HPDE6-E6E7 (cell line): ENCODE measurements at regions not wholly inside any gene's neighbourhood (a gene's known extent, or its start where the extent isn't known, plus 50 kb on each side); places are given as distances from the start of the nearest gene placed in this dataset.
"Not testable (repeated sequence)": the region's sequence is repeated elsewhere in the genome, so short reads cannot be mapped to it uniquely, and the experiment has no call there.

Experiments
- DNase-seq: peaks from one replicate; pipeline ENCODE4 v3.0.0; 2011; ENCODE audit warnings: missing footprints; ENCODE audit errors: extremely low spot score

DNA sequence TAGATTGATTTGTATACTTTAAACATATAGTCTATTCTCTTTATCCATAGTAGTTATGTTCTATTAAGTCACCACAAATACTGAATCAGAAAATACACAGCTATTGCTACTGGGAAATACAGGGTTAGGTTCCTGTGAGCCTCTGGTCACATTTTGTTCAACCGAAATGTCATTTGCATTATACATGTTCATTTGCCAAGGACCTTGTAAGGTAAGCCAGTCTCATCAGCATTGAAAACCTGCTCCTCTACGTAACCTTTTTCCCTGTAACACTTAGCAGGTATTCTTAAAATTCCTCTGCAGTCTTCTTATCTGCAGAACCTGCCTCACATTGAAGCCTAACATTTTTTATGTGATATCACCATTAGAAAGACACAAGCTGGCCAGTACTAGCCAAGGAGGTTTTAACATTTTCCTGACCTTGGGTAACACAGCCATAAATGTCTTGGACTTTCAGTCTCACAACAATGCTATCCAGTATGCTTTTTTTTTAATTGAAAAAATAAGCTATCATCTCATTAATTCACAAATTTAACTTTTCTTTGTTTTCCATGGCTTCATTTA lies 765.7 kb upstream of the IGFBP7 start:
- no peak for DNase-seq

DNA sequence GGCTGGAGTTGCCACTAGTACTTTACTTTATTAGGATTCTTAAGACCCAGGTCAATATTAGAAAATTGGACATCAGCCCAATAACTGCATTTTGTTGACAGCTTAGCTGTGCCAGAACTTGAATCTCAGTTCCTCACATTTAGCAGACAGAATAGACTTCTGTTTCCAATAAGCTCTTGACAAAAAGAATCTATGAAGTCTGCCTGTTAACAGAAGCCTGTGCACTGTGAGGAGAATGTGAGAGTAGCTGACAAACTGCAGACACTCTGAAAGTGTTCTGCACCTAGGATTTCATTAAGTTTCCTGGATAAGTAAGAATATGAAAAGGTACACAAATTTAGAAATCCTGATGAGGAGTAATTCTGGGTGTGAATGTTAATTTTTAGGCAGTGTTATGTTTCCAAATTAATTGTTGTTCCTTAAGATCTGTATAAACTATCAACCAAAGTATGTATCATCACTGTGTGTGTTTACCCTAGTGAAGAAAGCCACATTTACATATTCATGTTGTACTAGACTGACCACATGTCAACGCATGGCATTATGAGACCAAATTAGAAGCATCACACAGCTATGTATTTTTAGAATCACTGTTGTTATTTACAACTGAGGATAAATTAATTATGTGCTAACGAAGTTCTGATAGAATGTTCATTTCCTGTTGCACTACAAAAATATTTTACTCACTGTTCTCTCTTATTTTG lies 756.4 kb upstream of the IGFBP7 start:
- DNase-seq, result no peak

DNA sequence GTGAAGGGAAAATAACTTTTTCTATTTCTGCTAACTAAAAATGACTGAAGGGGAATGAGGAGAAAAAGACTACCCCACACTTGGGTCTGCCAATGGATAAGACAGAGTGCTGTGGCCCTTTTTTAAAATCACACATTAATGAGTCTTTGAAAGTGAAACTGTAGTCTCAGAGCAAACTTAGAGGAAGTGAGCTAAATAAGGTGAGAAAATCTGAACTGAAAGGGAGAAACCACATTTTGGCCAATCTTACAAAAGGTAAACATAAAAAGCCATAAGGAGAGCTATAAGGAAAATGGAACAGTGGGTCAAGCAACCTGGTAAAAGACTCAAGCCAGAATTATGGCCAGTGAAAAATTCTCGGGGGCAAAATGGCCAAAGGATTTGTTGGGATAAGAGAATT lies 755.1 kb upstream of the IGFBP7 start:
- no peak for DNase-seq

DNA sequence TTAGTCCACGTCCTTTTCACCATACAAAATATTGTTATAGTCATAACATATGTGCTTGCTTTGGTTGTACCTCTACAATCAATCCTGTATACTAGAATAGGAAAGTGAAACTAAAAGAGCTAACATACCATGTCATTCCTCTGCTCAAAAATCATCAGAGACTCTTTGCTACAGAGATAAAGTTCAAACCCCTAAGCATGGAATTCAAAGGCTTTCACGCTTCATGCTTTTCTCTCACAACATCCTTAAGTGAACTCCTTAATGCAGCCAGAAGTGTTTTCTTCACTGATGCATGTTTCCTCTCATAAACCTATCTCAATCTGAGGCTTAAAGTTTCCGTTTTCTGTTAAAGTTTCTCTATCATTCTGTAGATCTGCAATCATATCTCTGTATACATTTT lies 744.6 kb upstream of the IGFBP7 start:
- no peak for DNase-seq

DNA sequence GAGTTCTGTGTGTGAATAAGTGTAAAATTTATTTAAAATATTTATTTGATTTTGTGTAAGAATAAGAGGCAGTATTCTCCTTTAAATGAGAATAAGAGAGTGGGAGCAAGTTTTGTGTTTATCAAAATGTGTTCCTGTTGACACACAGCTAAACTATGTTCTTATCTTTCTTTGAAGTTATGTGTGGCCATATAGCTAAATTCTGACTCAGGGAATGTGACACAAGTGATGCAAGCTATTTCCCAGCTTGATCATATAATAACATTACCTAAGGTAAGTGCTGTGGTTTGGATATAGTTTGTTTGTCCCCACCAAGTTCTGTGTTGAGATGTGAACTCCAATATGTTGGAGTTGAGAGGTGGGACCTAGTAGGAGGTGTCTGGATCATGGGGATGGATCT lies 740.0 kb upstream of the IGFBP7 start:
- DNase-seq, result no peak

GRCh38 chr4:57832083-57832482 lies 721.9 kb upstream of the IGFBP7 start:
- no peak for DNase-seq

GRCh38 chr4:57789666-57790065 lies 679.5 kb upstream of the IGFBP7 start:
- no peak for DNase-seq

DNA sequence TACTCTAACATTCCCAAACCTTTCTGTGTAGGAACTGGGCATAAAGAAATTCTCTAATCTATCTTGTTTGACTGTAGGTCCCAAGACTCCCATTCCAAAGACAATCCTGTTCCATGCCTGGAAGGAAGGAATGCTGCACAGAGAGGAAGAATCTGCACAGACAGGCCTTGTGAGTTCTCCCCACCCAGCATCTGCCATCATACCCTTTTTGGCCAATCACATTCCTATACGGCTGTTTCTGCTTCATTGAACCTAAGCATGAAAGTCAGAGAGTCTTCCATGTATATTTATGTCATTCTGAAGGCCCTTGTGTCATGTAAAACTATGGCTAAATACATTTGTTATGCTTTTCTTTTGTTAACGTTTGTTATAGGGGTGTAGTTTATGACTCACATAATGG lies 667.7 kb upstream of the IGFBP7 start:
- DNase-seq, result no peak

DNA sequence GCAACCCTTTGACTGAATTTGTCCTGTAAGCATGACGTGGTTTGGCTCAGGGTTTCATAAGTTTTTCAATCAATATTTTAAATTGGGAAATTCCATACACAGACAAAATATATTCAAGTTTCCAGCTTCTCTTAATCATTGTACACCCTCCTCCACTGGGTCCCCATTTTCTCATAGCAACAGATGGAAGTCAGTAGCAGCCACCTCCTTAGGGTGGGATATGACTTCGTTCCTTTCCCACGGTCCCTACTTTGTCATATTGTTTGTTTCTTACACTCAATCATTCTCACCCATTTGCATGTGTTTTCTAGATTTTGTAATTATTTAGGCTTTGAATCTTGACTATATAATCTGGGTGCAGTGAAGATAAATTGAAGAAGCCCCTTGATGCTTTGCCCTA lies 664.5 kb upstream of the IGFBP7 start:
- no peak for DNase-seq

DNA sequence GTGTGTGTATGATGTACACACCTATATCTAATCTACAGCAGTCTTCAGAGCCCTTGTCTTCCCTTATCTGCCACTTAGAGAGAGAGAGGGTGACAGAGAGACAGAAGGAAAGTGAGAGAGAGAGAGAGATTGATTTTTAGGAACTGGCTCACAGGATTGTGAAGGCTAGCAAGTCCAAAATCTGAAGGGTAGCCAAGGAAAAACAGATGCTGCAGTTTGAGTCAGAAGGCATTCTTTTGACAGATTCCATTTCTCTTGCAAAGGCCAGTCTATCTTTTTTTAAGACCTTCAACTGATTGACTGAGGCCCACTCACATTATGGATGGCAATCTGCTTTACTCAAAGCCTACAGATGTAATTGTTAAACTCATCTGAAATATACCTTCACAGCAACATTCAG lies 664.0 kb upstream of the IGFBP7 start:
- no peak for DNase-seq

GRCh38 chr4:57766341-57766740 lies 656.2 kb upstream of the IGFBP7 start:
- no peak for DNase-seq

GRCh38 chr4:57764856-57765255 lies 654.7 kb upstream of the IGFBP7 start:
- no peak for DNase-seq

- DNase-seq, result no peak
Measured at GRCh38 chr4:57763070-57763469, 652.9 kb upstream of the IGFBP7 start.

- DNase-seq, result no peak
Measured at GRCh38 chr4:57740625-57741190, 630.5 kb upstream of the IGFBP7 start.

- DNase-seq, result no peak
Measured at GRCh38 chr4:57736781-57737180, 626.6 kb upstream of the IGFBP7 start.

- DNase-seq, result no peak
Measured at GRCh38 chr4:57734104-57734670, 624.0 kb upstream of the IGFBP7 start.

- not testable (repeated sequence) for DNase-seq
Measured at GRCh38 chr4:57729775-57730570, 619.8 kb upstream of the IGFBP7 start.

DNA sequence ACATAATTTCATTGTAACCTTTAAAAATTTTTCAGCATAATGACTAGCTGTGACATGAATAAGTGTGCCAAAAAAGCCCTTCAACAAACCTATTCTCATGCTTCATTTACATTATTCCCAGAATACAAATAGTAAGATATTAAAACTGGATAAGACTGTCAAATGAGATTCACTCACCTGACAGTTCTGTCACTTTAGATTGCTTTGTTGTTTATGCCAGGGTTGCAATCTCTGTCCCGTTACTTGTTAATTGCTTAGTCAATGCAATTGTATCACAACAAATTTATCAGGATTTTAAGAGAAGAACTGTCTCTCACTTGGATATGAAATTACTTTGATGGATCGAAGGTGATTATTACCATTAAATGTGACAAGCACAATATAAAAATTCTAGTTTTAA lies 616.0 kb upstream of the IGFBP7 start:
- no peak for DNase-seq

- DNase-seq, result no peak
Measured at GRCh38 chr4:57719456-57719855, 609.3 kb upstream of the IGFBP7 start.

DNA sequence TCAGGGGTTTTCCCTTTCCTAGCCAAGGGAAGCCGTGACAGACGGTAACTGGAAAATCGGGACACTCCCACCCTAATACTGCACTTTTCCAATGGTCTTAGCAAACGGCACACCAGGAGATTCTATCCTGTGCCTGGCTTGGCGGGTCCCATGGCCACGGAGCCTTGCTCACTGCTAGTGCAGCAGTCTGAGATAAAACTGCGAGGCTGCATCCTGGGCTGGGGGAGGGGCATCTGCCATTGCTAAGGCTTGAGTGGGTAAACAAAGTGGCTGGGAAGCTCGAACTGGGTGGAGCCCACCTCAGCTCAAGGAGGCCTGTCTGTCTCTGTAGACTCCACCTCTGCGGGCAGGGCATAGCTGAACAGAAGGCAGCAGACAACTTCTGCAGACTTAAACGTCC lies 604.1 kb upstream of the IGFBP7 start:
- not testable (repeated sequence) for DNase-seq

DNA sequence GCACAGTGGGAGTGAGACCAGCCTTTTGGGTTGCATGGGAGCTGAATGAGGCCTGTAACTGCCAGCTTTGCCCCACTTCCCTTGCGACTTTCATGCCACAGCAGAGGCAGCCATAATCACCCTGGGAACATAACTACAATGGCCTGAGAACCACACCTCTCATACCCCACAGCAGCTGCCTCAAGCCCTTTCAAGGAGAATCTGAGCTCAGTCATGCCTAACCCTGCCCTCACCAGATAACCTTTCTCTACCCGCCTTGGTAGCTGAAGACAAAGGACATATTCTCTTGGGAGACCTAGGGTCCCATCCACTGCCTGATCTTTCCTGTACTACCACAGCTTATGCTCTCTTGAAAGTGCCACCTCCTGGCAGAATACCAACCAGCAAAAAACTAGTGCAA lies 599.9 kb upstream of the IGFBP7 start:
- no peak for DNase-seq

GRCh38 chr4:57691370-57691769 lies 581.2 kb upstream of the IGFBP7 start:
- DNase-seq, result no peak
